Ovary (tissue), 7 donors: ENCODE measurements at regions not wholly inside any gene's neighbourhood (a gene's known extent, or its start where the extent isn't known, plus 50 kb on each side); places are given as distances from the start of the nearest gene placed in this dataset.

Experiments
- DNase-seq, 5 donors: peaks; one replicate each; pipeline ENCODE4 v3.0.0-alpha.2; 2019 to 2020
- H3K27ac ChIP-seq, 2 donors: fragments of 200-600 bp; one replicate each; pipeline versions ENCODE4 v1.5.1 to v1.8.0; 2019 to 2022
- H3K27me3 ChIP-seq: fragments of 200-600 bp; one replicate; pipeline ENCODE4 v1.8.0; 2022
- H3K36me3 ChIP-seq: fragments of 200-600 bp; sonication (generic); one replicate; pipeline ENCODE4 v1.5.1; 2019
- H3K4me1 ChIP-seq: one replicate; pipeline ENCODE4 v1.8.1; 2013; ENCODE audit warnings: mild to moderate bottlenecking, moderate library complexity; ENCODE audit not compliant: insufficient read depth
- H3K4me3 ChIP-seq: fragments of 200-600 bp; sonication (generic); one replicate; pipeline ENCODE4 v1.5.1; 2017
- H3K9me3 ChIP-seq, 2 donors: fragments of 200-600 bp in 1 of 2; sonication (generic) in 1 of 2; one replicate each; pipeline versions ENCODE4 v1.5.1 to v1.8.1; 2013 to 2019; ENCODE audit warnings: mild to moderate bottlenecking in 1 of 2, moderate library complexity in 1 of 2
- EP300 ChIP-seq: sonication (generic); formaldehyde crosslinking; IDR thresholded peaks from one replicate; pipeline ENCODE4 v1.6.1; 2017; ENCODE audit warnings: antibody characterized with exemption
- POLR2A ChIP-seq: fragments of 450-650 bp; IDR thresholded peaks from one replicate; pipeline ENCODE4 v1.6.1; 2017; ENCODE audit warnings: antibody characterized with exemption, mild to moderate bottlenecking, moderate library complexity
- WGBS, 3 donors: extraction: QIAGEN DNeasy Blood & Tissue Kit in 1 of 3; methylation state at CpG; one replicate each; pipeline versions ENCODE4 v1.1.5 to v1.1.7; 2013 to 2017; 5-methylcytosine and 5-hydroxymethylcytosine counted together
- intact Hi-C, 4 donors: fragments of 100-400 bp; cut with DNase I; formaldehyde crosslinking; loops; one replicate each; pipeline versions ENCODE4 v1.11.0 to v1.15.1; 2022 to 2023
- TF ChIP-seq, protein P1 (sequence below), 3 donors: fragments of 450-650 bp in 2 of 3; fragments of 200-600 bp in 1 of 3; IDR thresholded peaks; one replicate each; pipeline versions ENCODE4 v1.5.1 to v1.8.0; 2016 to 2022; ENCODE audit warnings: antibody characterized with exemption in 3 of 3, mild to moderate bottlenecking in 1 of 3
- donor health status: DM: no; HTN: no; CAD: no; lungs with moderate emphysema.
- donor health status: DM: no; HTN: no; CAD: no.
- donor health status: Bipolar disorder and iron deficiency.
- donor health status: DM: no; HTN: no; CAD: no.
- donor health status: DM: yes; HTN: yes; CAD: no.

DNA sequence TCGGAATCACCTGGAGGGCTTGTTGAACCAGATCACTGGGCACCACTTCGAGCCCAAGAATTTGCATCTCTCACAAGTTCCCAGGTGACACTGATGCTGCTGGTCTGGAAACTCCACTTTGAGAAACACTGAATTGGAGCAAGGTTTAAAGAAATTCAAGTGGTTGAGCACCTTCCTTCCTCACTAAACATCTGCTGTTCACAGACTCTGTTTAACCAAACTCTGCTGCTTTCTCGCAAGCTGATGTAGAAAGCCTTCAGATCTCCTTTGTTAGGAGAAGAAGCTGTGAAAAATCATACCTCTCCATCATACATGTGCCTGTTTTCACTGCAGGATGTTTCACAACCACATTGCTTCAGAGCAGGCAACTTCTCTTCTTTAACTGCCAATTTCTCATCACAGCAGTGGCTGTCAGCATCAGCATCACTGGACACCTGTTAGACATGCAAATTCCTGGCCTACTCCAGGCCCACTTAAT, 87.5 kb upstream of the TOP1 start:
- TF ChIP-seq, protein P1, sequence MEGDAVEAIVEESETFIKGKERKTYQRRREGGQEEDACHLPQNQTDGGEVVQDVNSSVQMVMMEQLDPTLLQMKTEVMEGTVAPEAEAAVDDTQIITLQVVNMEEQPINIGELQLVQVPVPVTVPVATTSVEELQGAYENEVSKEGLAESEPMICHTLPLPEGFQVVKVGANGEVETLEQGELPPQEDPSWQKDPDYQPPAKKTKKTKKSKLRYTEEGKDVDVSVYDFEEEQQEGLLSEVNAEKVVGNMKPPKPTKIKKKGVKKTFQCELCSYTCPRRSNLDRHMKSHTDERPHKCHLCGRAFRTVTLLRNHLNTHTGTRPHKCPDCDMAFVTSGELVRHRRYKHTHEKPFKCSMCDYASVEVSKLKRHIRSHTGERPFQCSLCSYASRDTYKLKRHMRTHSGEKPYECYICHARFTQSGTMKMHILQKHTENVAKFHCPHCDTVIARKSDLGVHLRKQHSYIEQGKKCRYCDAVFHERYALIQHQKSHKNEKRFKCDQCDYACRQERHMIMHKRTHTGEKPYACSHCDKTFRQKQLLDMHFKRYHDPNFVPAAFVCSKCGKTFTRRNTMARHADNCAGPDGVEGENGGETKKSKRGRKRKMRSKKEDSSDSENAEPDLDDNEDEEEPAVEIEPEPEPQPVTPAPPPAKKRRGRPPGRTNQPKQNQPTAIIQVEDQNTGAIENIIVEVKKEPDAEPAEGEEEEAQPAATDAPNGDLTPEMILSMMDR (IDR thresholded peaks at IDR 0.05): no peak
- no peak for TF ChIP-seq POLR2A
- TF ChIP-seq EP300: no peak
- H3K27ac ChIP-seq: no peak overlapping the region
- intact Hi-C loops: loop anchor here in 1 of 4 donors (10.0 kb wide), 1 partner anchor 146 kb away; no protein-coding TSS in a partner anchor
- no peak for DNase-seq
- no peak overlapping the region for H3K4me3 ChIP-seq
- no peaks in the 10 kb centered on the region for H3K9me3 ChIP-seq
- 86 to 92% (median 92%) methylated on average over 3 of the region's 3 CpGs for WGBS, 3 donors
- no peaks in the 10 kb centered on the region for H3K4me1 ChIP-seq
- no peaks in the 10 kb centered on the region for H3K36me3 ChIP-seq
- no peaks in the 10 kb centered on the region for H3K27me3 ChIP-seq

DNA sequence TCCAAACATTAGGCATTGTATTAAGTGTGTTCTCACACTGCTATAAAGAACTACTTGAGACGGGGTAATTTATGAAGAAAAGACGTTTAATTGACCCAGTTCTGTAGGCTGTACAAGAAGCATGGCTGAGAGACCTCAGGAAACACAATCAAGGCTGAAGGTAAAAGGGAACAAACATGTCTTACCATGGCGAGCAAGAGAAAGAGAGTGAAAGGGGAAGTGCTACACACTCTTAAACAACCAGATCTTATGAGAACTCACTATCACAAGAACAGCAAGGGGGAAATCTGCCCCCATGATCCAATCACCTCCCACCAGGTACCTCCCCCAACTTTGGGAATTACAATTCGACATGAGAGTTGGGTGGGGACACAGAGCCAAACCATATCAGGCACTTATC, 86.6 kb upstream of the TOP1 start:
- no peak for DNase-seq
- TF ChIP-seq, protein P1 (IDR thresholded peaks at IDR 0.05): no peak
- TF ChIP-seq POLR2A (no peak), EP300 (no peak)
- H3K4me1 ChIP-seq: no peaks in the 10 kb centered on the region
- no peaks in the 10 kb centered on the region for H3K36me3 ChIP-seq
- intact Hi-C loops: loop anchor here in 1 of 4 donors (10.0 kb wide), 1 partner anchor 147 kb away; no protein-coding TSS in a partner anchor
- H3K27ac ChIP-seq: no peak overlapping the region
- H3K27me3 ChIP-seq: no peaks in the 10 kb centered on the region
- H3K9me3 ChIP-seq: no peaks in the 10 kb centered on the region
- 56 to 64% (median 62%) methylated on average over 4 of the region's 4 CpGs for WGBS, 3 donors
- H3K4me3 ChIP-seq: no peak overlapping the region

DNA sequence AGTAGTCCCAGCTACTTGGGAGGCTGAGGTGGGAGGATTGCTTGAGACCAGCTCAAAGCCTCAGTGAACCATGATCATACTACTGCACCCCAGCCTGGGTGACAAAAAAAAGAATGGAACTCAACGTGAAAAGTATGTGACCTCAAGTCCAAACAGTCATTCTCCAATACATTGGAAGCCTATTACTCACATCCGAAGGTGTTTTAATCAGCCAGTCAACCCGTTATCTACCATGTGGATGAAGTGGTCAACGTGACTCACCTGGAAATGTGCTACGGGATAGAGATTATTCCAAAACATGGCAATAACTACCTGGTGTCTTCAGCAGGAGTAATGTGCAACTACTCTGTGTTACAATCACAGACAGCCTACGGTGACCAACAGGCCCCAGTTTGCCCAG, 85.8 kb upstream of the TOP1 start:
- DNase-seq: no peak
- Histone ChIP-seq H3K36me3 (no peaks in the 10 kb centered on the region), H3K4me1 (no peaks in the 10 kb centered on the region), H3K4me3 (no peak overlapping the region), H3K27ac (no peak overlapping the region), H3K9me3 (no peaks in the 10 kb centered on the region), H3K27me3 (no peaks in the 10 kb centered on the region)
- WGBS, 3 donors: 82 to 88% (median 84%) methylated on average over 6 of the region's 6 CpGs
- TF ChIP-seq POLR2A: no peak
- no peak for TF ChIP-seq EP300
- TF ChIP-seq, protein P1 (IDR thresholded peaks at IDR 0.05): no peak
- intact Hi-C loops: loop anchor here in 1 of 4 donors (10.0 kb wide), 1 partner anchor 148 kb away; no protein-coding TSS in a partner anchor

DNA sequence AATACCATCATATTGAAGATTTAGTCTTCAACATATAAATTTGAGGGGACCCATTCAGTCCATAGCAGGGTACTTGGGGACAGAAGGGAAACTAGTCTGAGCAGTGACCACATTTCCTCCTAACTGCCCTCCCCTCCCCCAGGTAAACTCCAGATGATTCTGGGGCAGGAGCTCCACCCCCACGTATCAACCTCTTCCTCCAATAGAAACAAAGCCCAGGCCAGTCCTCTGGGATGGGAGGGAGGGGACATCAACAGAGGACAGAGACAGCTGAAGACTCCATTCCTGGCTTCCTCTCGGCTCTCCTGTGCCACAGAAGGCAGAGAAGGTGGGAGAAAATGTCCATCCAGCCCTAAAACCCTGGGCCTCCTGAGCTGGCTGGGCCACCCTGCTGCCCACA, 85.0 kb upstream of the TOP1 start:
- no peak overlapping the region for H3K27ac ChIP-seq
- no peak overlapping the region for H3K4me3 ChIP-seq
- H3K27me3 ChIP-seq: no peaks in the 10 kb centered on the region
- H3K9me3 ChIP-seq: no peaks in the 10 kb centered on the region
- no peak for DNase-seq
- no peaks in the 10 kb centered on the region for H3K4me1 ChIP-seq
- 70 to 83% (median 72%) methylated on average over 2 of the region's 2 CpGs for WGBS, 3 donors
- H3K36me3 ChIP-seq: no peaks in the 10 kb centered on the region
- intact Hi-C loops: loop anchor here in 1 of 4 donors (10.0 kb wide), 1 partner anchor 149 kb away; no protein-coding TSS in a partner anchor
- no peak for TF ChIP-seq EP300
- no peak for TF ChIP-seq POLR2A
- TF ChIP-seq, protein P1 (IDR thresholded peaks at IDR 0.05): no peak
